ENCODE measurements at regions not wholly inside any gene's neighbourhood (a gene's known extent, or its start where the extent isn't known, plus 50 kb on each side); places are given as distances from the start of the nearest gene placed in this dataset.

DNA sequence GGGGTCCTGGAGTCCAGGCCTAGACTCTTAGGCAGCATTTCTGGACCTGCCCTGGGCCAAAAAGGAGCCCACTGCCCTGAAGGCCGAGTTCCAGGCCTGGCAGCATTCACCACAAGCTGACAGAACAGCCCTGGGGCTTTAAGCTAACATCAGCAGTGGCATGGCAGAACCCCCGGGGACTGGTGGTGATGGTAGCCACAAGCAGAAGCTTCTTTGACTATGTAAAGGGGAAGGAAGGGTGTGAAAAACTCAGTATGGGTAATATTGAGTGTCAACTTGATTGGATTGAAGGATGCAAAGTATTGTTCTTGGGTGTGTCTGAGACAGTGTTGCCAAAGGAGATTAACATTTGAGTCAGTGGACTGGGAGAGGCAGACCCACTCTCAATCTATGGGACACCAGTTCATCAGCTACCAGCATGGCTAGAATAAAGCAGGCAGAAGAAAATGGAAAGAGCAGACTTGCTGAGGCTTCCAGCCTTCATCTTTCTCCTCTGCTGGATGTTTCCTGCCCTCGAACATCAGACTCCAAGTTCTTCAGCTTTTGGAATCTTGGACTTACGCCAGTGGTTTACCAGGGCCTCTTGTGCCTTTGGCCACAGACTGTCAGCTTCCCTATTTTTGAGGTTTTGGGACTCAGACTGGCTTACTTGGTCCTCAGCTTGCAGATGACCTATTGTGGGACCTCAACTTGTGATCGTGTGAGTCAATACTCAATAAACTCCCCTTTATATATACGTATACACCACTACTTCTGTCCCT lies 661.0 kb upstream of the C9orf72 start:
- Mint-ChIP-seq H3K9me3 (peaks cover 0 to 13% (median 7%) of the 10 kb centered on the region in 7 donors), H3K4me1 (no peaks in the 10 kb centered on the region), H3K36me3 (no peaks in the 10 kb centered on the region), H3K27me3 (no peaks in the 10 kb centered on the region), H3K27ac (no peak overlapping the region), H3K4me3 (no peak overlapping the region)
- DNase-seq (no peak), ATAC-seq (ENCODE audit: low read depth in 2 of 2) (no peak)

DNA sequence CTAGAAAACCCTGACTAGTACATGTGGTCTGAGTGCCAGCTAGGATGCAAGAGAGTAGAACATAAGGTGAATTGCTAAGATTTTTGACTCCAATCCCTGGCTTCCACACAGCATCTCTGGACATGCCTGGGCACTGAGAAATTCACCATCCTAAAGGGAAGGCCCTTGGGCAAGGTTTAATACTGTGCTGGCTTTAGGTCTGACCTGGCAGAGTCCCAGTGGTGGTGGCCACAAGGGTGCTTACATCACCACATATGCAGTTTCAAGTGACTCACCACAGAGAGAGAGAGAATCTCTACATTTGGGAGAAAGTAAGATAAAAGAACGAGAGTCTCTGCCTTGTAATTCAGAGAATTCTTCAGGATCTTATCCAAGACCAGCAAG lies 661.6 kb upstream of the C9orf72 start:
- DNase-seq (no peak), ATAC-seq (ENCODE audit: low read depth in 2 of 2) (no peak)
- no peaks in the 10 kb centered on the region for H3K36me3 Mint-ChIP-seq
- H3K9me3 Mint-ChIP-seq: peaks cover 0 to 13% (median 7%) of the 10 kb centered on the region in 7 donors
- no peak overlapping the region for H3K4me3 Mint-ChIP-seq
- no peak overlapping the region for H3K27ac Mint-ChIP-seq
- no peaks in the 10 kb centered on the region for H3K27me3 Mint-ChIP-seq
- H3K4me1 Mint-ChIP-seq: no peaks in the 10 kb centered on the region

DNA sequence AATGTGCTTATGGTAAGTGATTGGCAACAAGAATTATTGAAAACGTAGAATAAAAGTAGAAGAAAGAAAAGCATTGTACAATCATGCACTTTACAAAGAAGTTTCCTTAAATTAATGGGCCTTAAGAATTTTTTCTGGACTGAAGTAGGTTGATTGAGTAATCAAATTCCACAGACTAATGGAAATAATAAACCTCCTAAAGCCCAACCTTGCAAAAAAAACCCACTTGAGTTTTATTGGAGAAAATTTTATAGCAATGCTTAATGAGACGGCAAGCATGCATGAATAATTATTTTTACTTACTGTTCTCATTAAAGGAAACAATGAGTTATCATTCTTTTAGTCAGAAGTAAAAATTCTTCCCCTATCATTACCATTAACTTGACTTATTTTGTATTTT lies 676.1 kb upstream of the C9orf72 start:
- Mint-ChIP-seq H3K27ac (no peak overlapping the region), H3K9me3 (peaks cover 0 to 14% (median 12%) of the 10 kb centered on the region in 7 donors), H3K4me1 (no peaks in the 10 kb centered on the region), H3K4me3 (no peak overlapping the region), H3K36me3 (no peaks in the 10 kb centered on the region), H3K27me3 (no peaks in the 10 kb centered on the region)
- DNase-seq: no peak
- no peak for ATAC-seq (ENCODE audit: low read depth in 2 of 2)

DNA sequence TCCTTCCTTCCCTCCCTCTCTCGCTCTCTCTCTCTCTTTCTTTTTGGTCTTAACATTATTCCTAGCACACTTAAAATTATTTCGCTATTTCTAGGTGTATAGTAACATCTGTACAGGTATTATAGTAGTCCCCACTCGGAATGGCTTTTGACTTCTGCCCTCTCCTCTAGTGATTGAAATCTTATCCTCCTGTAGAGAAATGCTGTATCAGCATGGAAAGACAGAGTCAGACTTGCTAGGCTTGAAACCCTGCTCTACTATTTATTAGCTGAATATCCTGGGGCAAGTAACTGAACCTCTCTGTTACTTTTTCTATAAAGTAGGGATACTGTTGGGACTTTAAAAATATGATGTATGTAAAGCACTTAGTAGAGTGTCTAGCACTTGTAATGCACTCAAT lies 681.9 kb upstream of the C9orf72 start:
- Mint-ChIP-seq H3K9me3 (peaks cover 0 to 5% (median 3%) of the 10 kb centered on the region in 7 donors), H3K27me3 (no peaks in the 10 kb centered on the region), H3K4me3 (no peak overlapping the region), H3K27ac (no peak overlapping the region), H3K36me3 (no peaks in the 10 kb centered on the region), H3K4me1 (no peaks in the 10 kb centered on the region)
- ATAC-seq (ENCODE audit: low read depth in 2 of 2): no peak
- DNase-seq: no peak

DNA sequence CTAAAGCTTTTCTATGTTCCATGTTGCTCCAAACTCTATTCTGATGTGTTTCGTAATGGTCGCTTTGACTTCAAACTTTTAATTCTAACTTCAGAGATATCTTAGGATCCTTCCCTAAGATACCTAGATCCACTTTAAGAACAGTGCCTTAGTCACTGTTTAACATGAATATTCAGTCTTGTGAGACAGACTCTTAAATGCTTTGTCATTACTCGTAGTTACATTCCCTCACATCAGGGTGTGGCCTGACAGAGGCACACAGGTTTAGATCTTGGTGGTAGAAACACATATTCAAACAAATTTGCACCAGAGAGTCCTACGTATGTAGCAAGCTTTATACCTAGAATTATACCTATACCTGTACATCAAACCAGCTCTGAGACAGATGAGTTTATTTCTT lies 687.0 kb upstream of the C9orf72 start:
- no peaks in the 10 kb centered on the region for H3K27me3 Mint-ChIP-seq
- H3K36me3 Mint-ChIP-seq: no peaks in the 10 kb centered on the region
- no peak for DNase-seq
- ATAC-seq (ENCODE audit: low read depth in 2 of 2): no peak
- H3K4me3 Mint-ChIP-seq: no peak overlapping the region
- H3K9me3 Mint-ChIP-seq: peaks cover 0 to 6% (median 3%) of the 10 kb centered on the region in 7 donors
- no peak overlapping the region for H3K27ac Mint-ChIP-seq
- no peaks in the 10 kb centered on the region for H3K4me1 Mint-ChIP-seq

DNA sequence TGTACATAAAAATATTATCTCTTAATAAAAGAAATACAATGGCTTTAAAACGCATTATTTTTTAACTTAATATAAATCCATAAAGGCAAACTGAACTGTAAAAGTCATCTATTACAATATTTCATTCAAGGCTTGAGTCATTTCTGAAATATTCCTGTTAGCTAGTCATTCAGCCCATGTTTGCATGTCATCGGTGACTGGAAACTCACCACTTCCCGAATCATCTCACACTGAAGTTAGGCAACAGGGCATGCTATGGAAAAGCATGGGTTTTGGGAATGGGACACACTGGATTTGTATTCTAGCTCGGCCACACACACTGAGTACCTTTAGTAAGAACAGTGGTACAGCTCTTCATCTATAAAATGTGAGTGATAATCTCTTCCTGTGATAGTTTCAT lies 691.1 kb upstream of the C9orf72 start:
- Mint-ChIP-seq H3K27me3 (no peaks in the 10 kb centered on the region), H3K4me3 (no peak overlapping the region), H3K27ac (no peak overlapping the region), H3K36me3 (no peaks in the 10 kb centered on the region), H3K9me3 (peaks cover 0 to 12% (median 2%) of the 10 kb centered on the region in 7 donors), H3K4me1 (no peaks in the 10 kb centered on the region)
- no peak for DNase-seq
- no peak for ATAC-seq (ENCODE audit: low read depth in 2 of 2)

DNA sequence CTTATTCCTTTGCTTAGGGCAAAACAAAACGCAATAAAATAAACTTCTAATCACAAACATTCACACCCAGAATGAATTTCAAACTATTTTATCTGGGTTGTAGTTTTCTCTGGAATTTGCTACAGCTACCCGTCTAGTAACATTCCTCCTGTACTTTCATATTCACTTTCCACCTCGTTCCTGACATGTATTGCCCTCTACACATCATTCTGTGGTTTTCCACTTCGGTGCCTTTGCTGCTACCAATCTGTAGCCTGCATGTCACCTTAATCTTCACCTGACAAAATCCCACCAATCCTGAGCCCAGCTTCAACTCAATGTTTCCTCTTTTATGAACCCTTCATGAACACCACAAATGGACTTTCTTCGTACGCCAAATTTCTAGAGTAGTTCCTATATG lies 694.1 kb upstream of the C9orf72 start:
- no peak for ATAC-seq (ENCODE audit: low read depth in 2 of 2)
- H3K4me1 Mint-ChIP-seq: no peaks in the 10 kb centered on the region
- H3K36me3 Mint-ChIP-seq: no peaks in the 10 kb centered on the region
- peaks cover 0 to 10% (median 2%) of the 10 kb centered on the region in 7 donors for H3K9me3 Mint-ChIP-seq
- H3K27me3 Mint-ChIP-seq: no peaks in the 10 kb centered on the region
- H3K4me3 Mint-ChIP-seq: no peak overlapping the region
- no peak for DNase-seq
- H3K27ac Mint-ChIP-seq: no peak overlapping the region

DNA sequence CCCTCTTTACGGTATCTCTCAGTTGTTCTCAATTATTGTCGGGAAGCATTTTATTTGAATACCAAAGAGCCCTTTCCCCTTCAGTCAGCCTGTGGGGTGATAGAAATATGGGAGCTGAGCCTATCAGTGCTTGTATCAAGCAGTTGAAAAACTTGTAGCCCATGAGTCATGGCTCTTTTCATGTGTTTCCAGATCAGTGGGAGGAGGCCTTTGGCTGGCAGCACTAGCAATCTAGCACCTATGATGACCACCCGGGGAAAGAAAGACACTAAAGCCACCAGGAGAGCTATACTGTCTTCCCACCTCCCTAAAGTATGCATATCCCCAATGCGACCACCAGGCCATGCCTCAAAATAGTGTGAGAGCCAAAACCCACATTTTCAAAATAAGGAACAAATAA lies 696.9 kb upstream of the C9orf72 start:
- Mint-ChIP-seq H3K4me3 (no peak overlapping the region), H3K9me3 (peaks cover 0 to 9% (median 4%) of the 10 kb centered on the region in 7 donors), H3K36me3 (no peaks in the 10 kb centered on the region), H3K27ac (no peak overlapping the region), H3K4me1 (no peaks in the 10 kb centered on the region), H3K27me3 (no peaks in the 10 kb centered on the region)
- DNase-seq (no peak), ATAC-seq (ENCODE audit: low read depth in 2 of 2) (no peak)

DNA sequence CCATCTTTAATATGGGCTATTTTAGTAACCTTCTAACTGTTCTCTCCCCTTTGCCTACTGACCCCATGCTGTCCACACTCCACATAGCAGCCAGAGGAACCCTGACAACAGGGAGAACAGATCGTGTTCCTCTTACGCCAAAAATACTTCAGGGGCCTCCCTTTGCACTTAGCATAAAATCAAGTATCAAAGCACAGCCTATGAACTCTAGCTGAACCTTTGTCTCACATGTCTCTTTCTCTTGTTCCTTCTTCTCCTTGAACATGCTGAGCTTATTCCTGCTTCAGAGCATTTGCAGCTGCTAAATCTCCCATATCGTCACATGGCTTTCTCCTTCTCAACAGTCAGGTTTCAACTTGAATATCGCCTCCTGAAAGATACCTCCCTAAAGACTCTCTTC lies 698.8 kb upstream of the C9orf72 start:
- H3K27ac Mint-ChIP-seq: no peak overlapping the region
- no peaks in the 10 kb centered on the region for H3K27me3 Mint-ChIP-seq
- no peak overlapping the region for H3K4me3 Mint-ChIP-seq
- no peak for DNase-seq
- H3K4me1 Mint-ChIP-seq: no peaks in the 10 kb centered on the region
- no peak for ATAC-seq (ENCODE audit: low read depth in 2 of 2)
- no peaks in the 10 kb centered on the region for H3K36me3 Mint-ChIP-seq
- peaks cover 0 to 13% (median 6%) of the 10 kb centered on the region in 7 donors for H3K9me3 Mint-ChIP-seq

DNA sequence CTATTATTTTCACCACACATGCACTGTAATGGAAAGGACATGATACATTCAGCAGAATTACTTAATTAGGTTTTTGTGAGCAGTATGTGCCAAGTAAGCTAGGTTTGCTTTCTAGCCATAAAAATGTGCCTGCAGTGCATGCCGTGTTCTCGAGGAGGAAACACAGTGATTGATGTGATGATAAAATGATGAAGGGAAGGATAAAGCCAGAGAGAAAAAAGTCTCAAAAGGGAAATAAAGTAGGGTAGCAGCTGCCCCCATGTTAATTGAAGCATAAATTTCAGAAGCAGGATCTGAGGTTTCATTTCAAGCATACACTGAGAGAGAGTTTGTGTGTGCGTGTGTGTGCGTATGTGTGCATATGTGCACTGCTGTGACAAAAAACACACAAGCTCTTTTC lies 714.2 kb upstream of the C9orf72 start:
- Mint-ChIP-seq H3K36me3 (no peaks in the 10 kb centered on the region), H3K9me3 (peaks cover 0 to 9% (median 3%) of the 10 kb centered on the region in 7 donors), H3K27me3 (no peaks in the 10 kb centered on the region), H3K4me3 (no peak overlapping the region), H3K27ac (no peak overlapping the region), H3K4me1 (no peaks in the 10 kb centered on the region)
- no peak for ATAC-seq (ENCODE audit: low read depth in 2 of 2)
- no peak for DNase-seq

DNA sequence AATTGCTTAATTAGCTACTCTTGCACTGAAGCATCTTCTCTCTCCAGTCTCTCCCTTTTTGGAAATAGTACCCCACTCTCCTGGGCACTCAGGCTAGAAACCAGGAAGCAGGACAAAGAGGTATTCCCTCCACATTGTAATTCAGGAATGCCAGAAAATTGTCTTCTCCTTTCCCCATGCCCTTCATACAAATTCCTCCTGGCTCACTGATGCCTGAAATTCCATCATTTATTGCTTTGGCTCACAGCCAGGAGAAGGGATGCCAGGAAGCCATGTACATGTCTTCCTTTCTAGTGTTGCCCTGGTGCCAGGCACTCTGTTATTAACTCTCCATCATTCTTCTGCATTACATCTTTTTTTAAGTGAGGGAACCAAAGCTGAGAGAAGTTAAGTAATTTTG lies 716.5 kb upstream of the C9orf72 start:
- Mint-ChIP-seq H3K9me3 (peaks cover 0 to 11% (median 4%) of the 10 kb centered on the region in 7 donors), H3K4me3 (no peak overlapping the region), H3K27ac (no peak overlapping the region), H3K4me1 (no peaks in the 10 kb centered on the region), H3K27me3 (no peaks in the 10 kb centered on the region), H3K36me3 (no peaks in the 10 kb centered on the region)
- ATAC-seq (ENCODE audit: low read depth in 2 of 2): no peak
- no peak for DNase-seq

DNA sequence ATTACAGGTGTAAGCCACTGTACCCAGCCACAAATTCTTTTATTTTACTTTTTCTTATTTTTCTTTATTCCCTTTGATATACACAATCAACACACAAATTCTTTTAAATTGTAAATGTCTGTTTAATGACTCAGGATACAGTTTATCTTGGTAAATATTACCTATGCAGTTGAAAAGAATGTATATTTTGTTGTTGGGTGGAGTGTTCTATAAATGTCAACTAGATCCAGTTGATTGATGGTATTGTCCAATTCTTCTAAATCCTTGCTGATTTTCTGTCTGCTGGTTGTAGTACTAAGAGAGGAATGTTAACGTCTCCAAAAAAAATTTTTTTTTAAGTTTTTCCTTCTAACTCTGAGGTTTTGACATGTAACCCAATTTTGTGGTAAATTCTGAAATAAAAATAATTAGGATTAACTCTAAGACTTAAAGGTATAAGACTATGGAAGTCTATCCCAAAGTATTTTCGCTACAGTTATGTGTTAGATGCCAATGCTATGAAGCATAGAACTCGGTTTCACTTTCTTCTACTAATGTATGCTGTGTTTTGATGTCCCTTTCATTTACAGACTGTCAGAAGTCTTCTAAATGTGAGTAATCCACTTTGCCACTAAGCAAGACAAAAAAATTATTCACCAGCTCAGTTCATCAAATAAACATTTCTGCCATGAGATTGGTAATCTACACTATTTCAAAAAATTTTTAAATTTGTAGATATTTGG lies 720.2 kb upstream of the C9orf72 start:
- no peaks in the 10 kb centered on the region for H3K27me3 Mint-ChIP-seq
- H3K36me3 Mint-ChIP-seq: no peaks in the 10 kb centered on the region
- H3K9me3 Mint-ChIP-seq: peaks cover 0 to 9% (median 4%) of the 10 kb centered on the region in 7 donors
- H3K27ac Mint-ChIP-seq: no peak overlapping the region
- no peak for DNase-seq
- H3K4me1 Mint-ChIP-seq: no peaks in the 10 kb centered on the region
- no peak for ATAC-seq (ENCODE audit: low read depth in 2 of 2)
- no peak overlapping the region for H3K4me3 Mint-ChIP-seq

DNA sequence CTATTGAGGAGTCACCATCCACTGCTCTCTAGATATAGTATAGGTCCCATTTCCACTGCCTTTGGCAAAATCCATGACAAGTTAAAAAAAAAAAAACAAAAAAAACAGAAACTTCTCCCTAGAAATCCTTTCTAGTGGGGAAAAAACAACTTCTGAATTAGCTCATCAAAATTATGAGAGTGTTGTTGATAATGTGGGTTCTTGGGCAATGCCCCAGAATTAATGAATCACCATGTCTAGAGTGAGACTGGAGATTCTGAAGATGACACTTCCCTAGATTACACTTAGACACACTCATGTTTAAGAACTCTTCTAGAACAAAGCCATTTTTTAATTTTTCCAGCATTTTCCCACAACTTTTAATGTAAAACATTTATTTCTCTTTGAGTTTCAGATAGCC lies 728.0 kb upstream of the C9orf72 start:
- Mint-ChIP-seq H3K4me3 (no peak overlapping the region), H3K9me3 (peaks cover 0 to 16% (median 3%) of the 10 kb centered on the region in 7 donors), H3K27me3 (no peaks in the 10 kb centered on the region), H3K27ac (no peak overlapping the region), H3K4me1 (no peaks in the 10 kb centered on the region), H3K36me3 (no peaks in the 10 kb centered on the region)
- DNase-seq: no peak
- no peak for ATAC-seq (ENCODE audit: low read depth in 2 of 2)

DNA sequence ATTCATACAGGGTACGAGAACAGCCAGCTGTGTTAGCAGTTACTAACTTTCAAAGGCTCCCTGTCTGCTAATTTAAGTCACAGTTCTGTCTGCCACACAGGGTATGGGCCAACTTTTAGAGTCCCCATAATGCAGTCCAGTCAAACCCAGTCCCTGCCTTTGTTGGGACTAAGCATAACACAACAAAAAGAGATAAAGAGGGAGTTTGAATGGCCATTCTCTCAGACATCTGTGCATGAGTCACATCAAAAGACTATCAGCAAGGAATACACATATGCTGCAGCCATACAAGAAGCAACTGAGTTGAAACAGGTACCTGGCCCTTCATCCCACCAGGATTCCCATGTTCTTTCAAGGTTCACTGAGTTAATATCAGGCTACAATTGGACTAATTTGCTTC lies 744.5 kb upstream of the C9orf72 start:
- Mint-ChIP-seq H3K36me3 (no peaks in the 10 kb centered on the region), H3K4me1 (no peaks in the 10 kb centered on the region), H3K4me3 (no peak overlapping the region), H3K9me3 (peaks cover 0 to 6% (median 0%) of the 10 kb centered on the region in 7 donors), H3K27ac (no peak overlapping the region), H3K27me3 (no peaks in the 10 kb centered on the region)
- DNase-seq (no peak), ATAC-seq (ENCODE audit: low read depth in 2 of 2) (no peak)

All from naive B cell (primary cell).